Kidney tubule cell (primary cell): ENCODE measurements at regions not wholly inside any gene's neighbourhood (a gene's known extent, or its start where the extent isn't known, plus 50 kb on each side); places are given as distances from the start of the nearest gene placed in this dataset.

Source experiments
- DNase-seq: peaks from one replicate; pipeline ENCODE4 v3.0.0-alpha.2; 2018; ENCODE audit warnings: low spot score

- no peak for DNase-seq
These were observed 50.0 kb upstream of the CARD18 start for GRCh38 chr11:105189581-105189980.
